ENCODE measurements at regions not wholly inside any gene's neighbourhood (a gene's known extent, or its start where the extent isn't known, plus 50 kb on each side); places are given as distances from the start of the nearest gene placed in this dataset.

GRCh38 chr2:2826209-2826551 lies 495.1 kb upstream of the MYT1L start:
- H3F3A ChIP-seq (replicated peaks; ENCODE audit: insufficient read depth): no peaks in the 10 kb centered on the region
- peak; percentile 16 for DNase-seq
- no peaks in the 10 kb centered on the region for H3K27me3 ChIP-seq (ENCODE audit: insufficient read depth)
- H3K9ac ChIP-seq: no peak overlapping the region
- no peak overlapping the region for H3K27ac ChIP-seq (ENCODE audit: low read depth in 2 of 2, low read length in 1 of 2)
- no peak overlapping the region for H3K4me2 ChIP-seq
- POLR2A ChIA-PET: no interaction called here
- H2AFZ ChIP-seq (ENCODE audit: low read depth): no peak overlapping the region
- no peaks in the 10 kb centered on the region for H3K9me3 ChIP-seq
- 57% methylated on average over 13 of the region's 14 CpGs for WGBS (ENCODE audit: low lambda C conversion rate)
- no peak overlapping the region for H3K4me3 ChIP-seq (ENCODE audit: low read depth in 2 of 2, low read length in 1 of 2)
- CTCF ChIA-PET: no interaction called here
- TF ChIP-seq TCF12 (IDR thresholded peaks at IDR 0.05): no peak
- no peak for TF ChIP-seq TEAD4 (IDR thresholded peaks at IDR 0.05; ENCODE audit: borderline replicate concordance, insufficient read depth)
- TF ChIP-seq CTCF (IDR thresholded peaks at IDR 0.05): no peak
- TF ChIP-seq REST (IDR thresholded peaks at IDR 0.05; ENCODE audit: low read depth, low read length): no peak
- no peak for TF ChIP-seq EZH2phosphoT487 (IDR thresholded peaks at IDR 0.05; ENCODE audit: borderline replicate concordance, low read depth)
- TF ChIP-seq RFX5 (IDR thresholded peaks at IDR 0.05; ENCODE audit: low read length): no peak
- TF ChIP-seq RCOR1 (IDR thresholded peaks at IDR 0.05; ENCODE audit: low read length): no peak
- H3K4me1 ChIP-seq (ENCODE audit: control insufficient read depth in 1 of 2, insufficient read depth in 2 of 2, low read depth in 1 of 2, low read length in 1 of 2): peaks cover 0 to 6% of the 10 kb centered on the region in 2 experiments; a peak in 1 of 4 replicates
- no peaks in the 10 kb centered on the region for H3K36me3 ChIP-seq (replicated peaks in 1 of 2; ENCODE audit: control insufficient read depth in 1 of 2, insufficient read depth in 2 of 2, low read length in 1 of 2)
- H3K9me2 ChIP-seq: no peaks in the 10 kb centered on the region
- no peaks in the 10 kb centered on the region for H4K20me1 ChIP-seq (ENCODE audit: insufficient read depth)
- H3K79me2 ChIP-seq (ENCODE audit: insufficient read depth): no peaks in the 10 kb centered on the region

- 70% methylated on average over 21 of the region's 21 CpGs for WGBS (ENCODE audit: low lambda C conversion rate)
- H2AFZ ChIP-seq (ENCODE audit: low read depth): no peak overlapping the region
These were observed 494.6 kb upstream of the MYT1L start for GRCh38 chr2:2825516-2826208.

More at GRCh38 chr2:2825516-2826208, 494.6 kb upstream of the MYT1L start:
- Histone ChIP-seq H3K4me2 (no peak overlapping the region), H3K9ac (no peak overlapping the region), H3F3A (replicated peaks; ENCODE audit: insufficient read depth) (no peaks in the 10 kb centered on the region), H3K79me2 (ENCODE audit: insufficient read depth) (no peaks in the 10 kb centered on the region), H3K36me3 (replicated peaks in 1 of 2; ENCODE audit: control insufficient read depth in 1 of 2, insufficient read depth in 2 of 2, low read length in 1 of 2) (no peaks in the 10 kb centered on the region), H3K9me3 (no peaks in the 10 kb centered on the region), H3K4me1 (ENCODE audit: control insufficient read depth in 1 of 2, insufficient read depth in 2 of 2, low read depth in 1 of 2, low read length in 1 of 2) (peaks cover 0 to 6% of the 10 kb centered on the region in 2 experiments; a peak in 1 of 4 replicates), H3K27ac (ENCODE audit: low read depth in 2 of 2, low read length in 1 of 2) (no peak overlapping the region), H3K9me2 (no peaks in the 10 kb centered on the region), H3K4me3 (ENCODE audit: low read depth in 2 of 2, low read length in 1 of 2) (no peak overlapping the region), H3K27me3 (ENCODE audit: insufficient read depth) (no peaks in the 10 kb centered on the region), H4K20me1 (ENCODE audit: insufficient read depth) (no peaks in the 10 kb centered on the region)
- POLR2A ChIA-PET: no interaction called here
- TF ChIP-seq RFX5 (IDR thresholded peaks at IDR 0.05; ENCODE audit: low read length) (no peak), TCF12 (IDR thresholded peaks at IDR 0.05) (no peak), EZH2phosphoT487 (IDR thresholded peaks at IDR 0.05; ENCODE audit: borderline replicate concordance, low read depth) (no peak), CHD2 (IDR thresholded peaks at IDR 0.05; ENCODE audit: low read length, partially characterized antibody) (no peak), YY1 (IDR thresholded peaks at IDR 0.05; ENCODE audit: low read depth) (no peak), SIN3A (IDR thresholded peaks at IDR 0.05; ENCODE audit: borderline replicate concordance, low read depth, low read length) (no peak), POLR2AphosphoS5 (IDR thresholded peaks at IDR 0.05; ENCODE audit: low read depth, low read length) (no peak), EP300 (IDR thresholded peaks at IDR 0.05; ENCODE audit: borderline replicate concordance in 1 of 2, low read depth in 1 of 2, low read length in 1 of 2) (no peak), GABPA (IDR thresholded peaks at IDR 0.05; ENCODE audit: low read depth) (no peak), IRF3 (IDR thresholded peaks at IDR 0.05; ENCODE audit: low read depth, low read length) (no peak), RCOR1 (IDR thresholded peaks at IDR 0.05; ENCODE audit: low read length) (no peak), FOXM1 (IDR thresholded peaks at IDR 0.05; ENCODE audit: low read depth) (no peak), MXI1 (IDR thresholded peaks at IDR 0.05; ENCODE audit: low read depth, low read length) (no peak), GATA2 (CRISPR knock-in tag; IDR thresholded peaks at IDR 0.05) (no peak), JUND (IDR thresholded peaks at IDR 0.05) (no peak), USF1 (IDR thresholded peaks at IDR 0.05; ENCODE audit: borderline replicate concordance, low read depth) (no peak)
- CTCF ChIA-PET: no interaction called here
- DNase-seq: peak; percentile 23
